PC-9 (cell line): ENCODE measurements at regions not wholly inside any gene's neighbourhood (a gene's known extent, or its start where the extent isn't known, plus 50 kb on each side); places are given as distances from the start of the nearest gene placed in this dataset.

Experiments used
- BruUV-seq: library from RNA; stranded (reverse); fragments of 400-500 nt; replicated peaks from 2 replicates; lab custom pipeline; 2021; lab: Mats Ljungman, UMichigan
- CTCF ChIA-PET: fragments of 300-600 bp; sonication (Branson Sonifier 250); formaldehyde crosslinking; loops from one replicate; lab custom pipeline; 2022; ENCODE audit warnings: antibody characterized with exemption; lab: Charles Lee
- POLR2A ChIA-PET: fragments of 300-600 bp; sonication (Branson Sonifier 250); formaldehyde crosslinking; loops from one replicate; lab custom pipeline; 2022; ENCODE audit warnings: antibody characterized with exemption; ENCODE audit not compliant: unreplicated experiment; lab: Charles Lee
- DNase-seq, 2 experiments: peaks; one replicate each; pipeline versions ENCODE4 v3.0.0 to v3.0.0-alpha.2; 2015 to 2022; ENCODE audit warnings: mixed read lengths in 1 of 2
- H2AFZ ChIP-seq: fragments of 200-600 bp; sonication (generic); 2 replicates; pipeline ENCODE4 v1.8.1; 2017; ENCODE audit warnings: antibody characterized with exemption
- H3F3A ChIP-seq: fragments of 200-600 bp; sonication (generic); 2 replicates; pipeline ENCODE4 v1.8.1; 2017; ENCODE audit warnings: antibody characterized with exemption, mild to moderate bottlenecking, low read depth; ENCODE audit not compliant: insufficient read depth
- H3K27ac ChIP-seq: fragments of 200-600 bp; sonication (generic); 2 replicates; pipeline ENCODE4 v1.6.1; 2016; ENCODE audit warnings: mixed run types
- H3K27me3 ChIP-seq: fragments of 200-600 bp; sonication (generic); 2 replicates; pipeline ENCODE4 v1.6.1; 2016; ENCODE audit warnings: low read depth, mixed run types; ENCODE audit not compliant: insufficient read depth
- H3K36me3 ChIP-seq: fragments of 200-600 bp; sonication (generic); 2 replicates; pipeline ENCODE4 v1.6.1; 2016; ENCODE audit warnings: low read depth, mixed run types
- H3K4me1 ChIP-seq: fragments of 200-600 bp; sonication (generic); replicated peaks from 2 replicates; pipeline ENCODE4 v1.6.1; 2016; ENCODE audit warnings: mixed run types; ENCODE audit not compliant: insufficient read depth
- H3K4me2 ChIP-seq: fragments of 200-600 bp; sonication (generic); 2 replicates; pipeline ENCODE4 v1.6.1; 2017; ENCODE audit warnings: mixed run types
- H3K4me3 ChIP-seq: fragments of 200-600 bp; sonication (generic); 2 replicates; pipeline ENCODE4 v1.6.1; 2016; ENCODE audit warnings: mixed run types
- H3K79me2 ChIP-seq: fragments of 200-600 bp; sonication (generic); 2 replicates; pipeline ENCODE4 v1.6.1; 2017; ENCODE audit warnings: low read depth, mixed run types
- H3K9me2 ChIP-seq: fragments of 200-600 bp; sonication (generic); 2 replicates; pipeline ENCODE4 v1.8.1; 2017; ENCODE audit warnings: mild to moderate bottlenecking; ENCODE audit not compliant: insufficient read depth
- H3K9me3 ChIP-seq: fragments of 200-600 bp; sonication (generic); 2 replicates; pipeline ENCODE4 v1.8.1; 2016; ENCODE audit warnings: low read depth; ENCODE audit not compliant: insufficient read depth
- H4K20me1 ChIP-seq: fragments of 200-600 bp; sonication (generic); 2 replicates; pipeline ENCODE4 v1.8.1; 2017; ENCODE audit not compliant: insufficient read depth
- EZH2 ChIP-seq: fragments of 200-600 bp; sonication (generic); IDR thresholded peaks from 2 replicates; pipeline ENCODE4 v1.8.0; 2017; ENCODE audit warnings: antibody characterized with exemption, low read depth
- intact Hi-C: fragments of 100-400 bp; cut with micrococcal nuclease; formaldehyde crosslinking; loops from one replicate; pipeline ENCODE4 v1.10.0; 2022; ENCODE audit not compliant: unreplicated experiment
- TF ChIP-seq, protein P1 (sequence below): fragments of 200-600 bp; sonication (generic); conservative IDR thresholded peaks from 2 replicates; pipeline ENCODE4 v1.6.1; 2017; ENCODE audit warnings: mixed run types, antibody characterized with exemption, mild to moderate bottlenecking, moderate library complexity

DNA sequence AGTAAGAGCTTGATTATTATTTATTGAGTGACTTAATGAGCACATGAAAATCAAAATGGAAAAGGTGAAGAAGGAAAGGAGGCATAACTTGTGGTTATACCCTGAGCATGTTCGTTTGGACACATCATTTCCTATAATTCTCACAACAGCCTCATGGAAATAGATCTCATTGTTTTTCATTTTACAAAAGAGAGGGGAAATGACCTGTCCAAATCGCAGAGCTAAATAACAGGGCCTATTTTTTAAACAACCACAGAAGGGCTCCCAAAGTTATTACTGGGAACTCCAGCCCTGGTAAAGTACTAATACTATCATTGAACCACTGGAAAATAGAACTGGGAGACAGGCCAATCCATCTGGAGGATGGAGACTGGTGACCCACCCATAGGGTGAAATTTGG lies 317.7 kb upstream of the C16orf82 start:
- Histone ChIP-seq H3K9me2 (no peaks in the 10 kb centered on the region), H4K20me1 (no peaks in the 10 kb centered on the region), H3K4me3 (no peak overlapping the region), H3K4me2 (no peak overlapping the region), H3K79me2 (no peaks in the 10 kb centered on the region), H2AFZ (no peak overlapping the region), H3K9me3 (no peaks in the 10 kb centered on the region), H3F3A (no peaks in the 10 kb centered on the region), H3K27me3 (peaks cover 19% of the 10 kb centered on the region), H3K4me1 (no peaks in the 10 kb centered on the region), H3K36me3 (no peaks in the 10 kb centered on the region), H3K27ac (no peak overlapping the region)
- ChIA-PET POLR2A (no interaction called here), CTCF (no interaction called here)
- no peak for DNase-seq
- TF ChIP-seq, protein P1, sequence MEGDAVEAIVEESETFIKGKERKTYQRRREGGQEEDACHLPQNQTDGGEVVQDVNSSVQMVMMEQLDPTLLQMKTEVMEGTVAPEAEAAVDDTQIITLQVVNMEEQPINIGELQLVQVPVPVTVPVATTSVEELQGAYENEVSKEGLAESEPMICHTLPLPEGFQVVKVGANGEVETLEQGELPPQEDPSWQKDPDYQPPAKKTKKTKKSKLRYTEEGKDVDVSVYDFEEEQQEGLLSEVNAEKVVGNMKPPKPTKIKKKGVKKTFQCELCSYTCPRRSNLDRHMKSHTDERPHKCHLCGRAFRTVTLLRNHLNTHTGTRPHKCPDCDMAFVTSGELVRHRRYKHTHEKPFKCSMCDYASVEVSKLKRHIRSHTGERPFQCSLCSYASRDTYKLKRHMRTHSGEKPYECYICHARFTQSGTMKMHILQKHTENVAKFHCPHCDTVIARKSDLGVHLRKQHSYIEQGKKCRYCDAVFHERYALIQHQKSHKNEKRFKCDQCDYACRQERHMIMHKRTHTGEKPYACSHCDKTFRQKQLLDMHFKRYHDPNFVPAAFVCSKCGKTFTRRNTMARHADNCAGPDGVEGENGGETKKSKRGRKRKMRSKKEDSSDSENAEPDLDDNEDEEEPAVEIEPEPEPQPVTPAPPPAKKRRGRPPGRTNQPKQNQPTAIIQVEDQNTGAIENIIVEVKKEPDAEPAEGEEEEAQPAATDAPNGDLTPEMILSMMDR, result no peak
- no peak for TF ChIP-seq EZH2
- intact Hi-C loops, result no loop called here
- BruUV-seq, result no TSS peak

DNA sequence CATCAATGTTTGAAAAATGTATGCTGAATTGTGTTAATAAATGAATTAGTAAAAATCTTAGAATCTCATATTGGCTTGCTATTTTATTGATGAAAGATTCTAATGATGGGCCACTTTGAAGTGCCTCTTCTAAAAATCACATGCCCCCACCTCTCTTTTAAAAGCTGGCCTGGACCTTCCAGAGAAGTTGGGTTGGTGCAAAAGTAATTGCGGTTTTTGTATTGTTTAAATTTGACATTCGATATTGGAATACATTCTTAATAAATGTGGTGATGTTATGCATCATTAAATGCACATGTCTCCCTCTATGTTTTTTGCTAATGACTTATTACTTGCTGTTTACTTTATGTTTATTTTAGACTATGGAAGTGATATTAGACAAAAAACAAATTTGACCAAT lies 314.6 kb upstream of the C16orf82 start:
- no TSS peak for BruUV-seq
- no peak overlapping the region for H3K4me3 ChIP-seq
- no peaks in the 10 kb centered on the region for H3K36me3 ChIP-seq
- TF ChIP-seq EZH2, result no peak
- TF ChIP-seq, protein P1, result no peak
- CTCF ChIA-PET, result no interaction called here
- no peaks in the 10 kb centered on the region for H3K9me3 ChIP-seq
- H3K9me2 ChIP-seq, result no peaks in the 10 kb centered on the region
- H3K27ac ChIP-seq, result no peak overlapping the region
- POLR2A ChIA-PET, result no interaction called here
- no peaks in the 10 kb centered on the region for H3K4me1 ChIP-seq
- no peak overlapping the region for H2AFZ ChIP-seq
- no peak for DNase-seq
- intact Hi-C loops, result no loop called here
- no peaks in the 10 kb centered on the region for H3K79me2 ChIP-seq
- no peaks in the 10 kb centered on the region for H4K20me1 ChIP-seq
- H3K27me3 ChIP-seq, result peaks cover 8% of the 10 kb centered on the region; the same call in 1 of the 2 replicates
- no peaks in the 10 kb centered on the region for H3F3A ChIP-seq
- H3K4me2 ChIP-seq, result no peak overlapping the region

DNA sequence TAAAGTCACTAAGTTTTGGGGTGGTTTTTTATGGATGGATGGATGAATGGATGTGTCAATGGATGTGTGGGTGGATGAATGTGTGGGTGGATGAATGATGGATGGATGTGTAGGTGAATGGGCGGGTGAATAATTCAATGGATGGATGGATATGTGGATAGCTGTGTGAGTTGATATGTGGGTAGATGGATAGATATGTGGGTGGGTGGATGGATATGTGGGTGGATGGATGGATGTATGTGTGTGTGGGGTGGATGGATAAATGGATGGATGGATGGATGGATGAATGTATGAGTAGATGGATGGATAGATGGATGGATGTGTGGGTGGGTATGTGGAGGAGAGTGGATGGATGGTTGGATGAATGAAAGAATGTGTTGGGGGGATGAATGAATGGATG lies 310.1 kb upstream of the C16orf82 start:
- H3K79me2 ChIP-seq, result no peaks in the 10 kb centered on the region
- no peaks in the 10 kb centered on the region for H3K9me3 ChIP-seq

More for the DNA sequence above, 310.1 kb upstream of the C16orf82 start:
- no peak for TF ChIP-seq EZH2
- TF ChIP-seq, protein P1, result no peak
- POLR2A ChIA-PET, result no interaction called here
- Histone ChIP-seq H3K27me3 (no peaks in the 10 kb centered on the region), H2AFZ (no peak overlapping the region), H3K4me2 (no peak overlapping the region), H3K4me3 (no peak overlapping the region), H3F3A (no peaks in the 10 kb centered on the region), H3K9me2 (no peaks in the 10 kb centered on the region), H3K36me3 (no peaks in the 10 kb centered on the region), H3K27ac (no peak overlapping the region), H3K4me1 (no peaks in the 10 kb centered on the region), H4K20me1 (no peaks in the 10 kb centered on the region)
- CTCF ChIA-PET, result no interaction called here
- DNase-seq, result no peak
- no TSS peak for BruUV-seq
- intact Hi-C loops, result no loop called here
